ENCODE measurements at regions not wholly inside any gene's neighbourhood (a gene's known extent, or its start where the extent isn't known, plus 50 kb on each side); places are given as distances from the start of the nearest gene placed in this dataset.

GRCh38 chr5:153318556-153318955 is 171.9 kb upstream of the GRIA1 start:
- Mint-ChIP-seq H3K9me3 (no peaks in the 10 kb centered on the region), H3K36me3 (ENCODE audit: low read depth) (no peaks in the 10 kb centered on the region), H3K4me1 (no peaks in the 10 kb centered on the region), H3K27ac (no peak overlapping the region), H3K27me3 (ENCODE audit: low read depth) (no peaks in the 10 kb centered on the region), H3K4me3 (no peak overlapping the region)
- no peak for TF ChIP-seq CTCF (IDR thresholded peaks at IDR 0.05; ENCODE audit: unreplicated experiment in 3 of 3)

- H3K36me3 Mint-ChIP-seq (ENCODE audit: low read depth) = no peaks in the 10 kb centered on the region
- TF ChIP-seq CTCF (IDR thresholded peaks at IDR 0.05; ENCODE audit: unreplicated experiment in 3 of 3) = no peak
- no peak overlapping the region for H3K27ac Mint-ChIP-seq
- H3K4me1 Mint-ChIP-seq = no peaks in the 10 kb centered on the region
- no peaks in the 10 kb centered on the region for H3K9me3 Mint-ChIP-seq
- H3K27me3 Mint-ChIP-seq (ENCODE audit: low read depth) = no peaks in the 10 kb centered on the region
- no peak overlapping the region for H3K4me3 Mint-ChIP-seq
Observed at GRCh38 chr5:153321478-153321877, 169.0 kb upstream of the GRIA1 start.

GRCh38 chr5:153340139-153340538 is 150.3 kb upstream of the GRIA1 start:
- H3K4me1 Mint-ChIP-seq = no peaks in the 10 kb centered on the region
- no peaks in the 10 kb centered on the region for H3K9me3 Mint-ChIP-seq
- no peak overlapping the region for H3K27ac Mint-ChIP-seq
- no peak overlapping the region for H3K4me3 Mint-ChIP-seq
- no peak for TF ChIP-seq CTCF (IDR thresholded peaks at IDR 0.05; ENCODE audit: unreplicated experiment in 3 of 3)
- no peaks in the 10 kb centered on the region for H3K36me3 Mint-ChIP-seq (ENCODE audit: low read depth)
- peaks cover 5% of the 10 kb centered on the region for H3K27me3 Mint-ChIP-seq (ENCODE audit: low read depth)

DNA sequence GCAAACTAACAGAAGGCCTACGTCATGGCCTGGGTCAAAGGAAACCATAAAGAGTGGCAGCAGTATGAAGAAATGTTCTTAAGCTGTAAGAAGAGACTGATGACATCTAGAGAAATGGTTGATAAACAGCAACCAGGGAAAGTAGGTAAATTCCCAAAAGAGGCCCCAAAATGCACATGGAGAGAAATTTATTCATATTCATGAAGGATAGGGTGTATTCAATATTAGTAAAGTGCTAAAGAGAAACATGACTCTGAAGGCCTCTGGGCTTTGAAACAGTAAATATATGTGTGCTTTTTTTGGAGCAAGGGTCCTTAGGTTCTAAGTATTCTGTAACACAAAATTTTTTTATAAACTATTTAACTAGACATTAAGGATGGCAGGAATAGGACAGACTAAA is 149.7 kb upstream of the GRIA1 start:
- Mint-ChIP-seq H3K4me3 (no peak overlapping the region), H3K36me3 (ENCODE audit: low read depth) (no peaks in the 10 kb centered on the region), H3K27me3 (ENCODE audit: low read depth) (peaks cover 5% of the 10 kb centered on the region), H3K9me3 (no peaks in the 10 kb centered on the region), H3K27ac (no peak overlapping the region), H3K4me1 (no peaks in the 10 kb centered on the region)
- TF ChIP-seq CTCF (IDR thresholded peaks at IDR 0.05; ENCODE audit: unreplicated experiment in 3 of 3) = no peak

- TF ChIP-seq CTCF (IDR thresholded peaks at IDR 0.05; ENCODE audit: unreplicated experiment in 3 of 3) = no peak
Observed at GRCh38 chr5:153342487-153342886, 148.0 kb upstream of the GRIA1 start.

GRCh38 chr5:153347611-153348010 is 142.9 kb upstream of the GRIA1 start:
- no peak for TF ChIP-seq CTCF (IDR thresholded peaks at IDR 0.05; ENCODE audit: unreplicated experiment in 3 of 3)
- H3K36me3 Mint-ChIP-seq (ENCODE audit: low read depth) = no peaks in the 10 kb centered on the region
- peaks cover 25% of the 10 kb centered on the region for H3K27me3 Mint-ChIP-seq (ENCODE audit: low read depth)
- H3K4me1 Mint-ChIP-seq = peaks cover 9% of the 10 kb centered on the region
- H3K4me3 Mint-ChIP-seq = no peak overlapping the region
- no peak overlapping the region for H3K27ac Mint-ChIP-seq
- H3K9me3 Mint-ChIP-seq = no peaks in the 10 kb centered on the region

More at GRCh38 chr5:153342487-153342886, 148.0 kb upstream of the GRIA1 start:
- Mint-ChIP-seq H3K36me3 (ENCODE audit: low read depth) (no peaks in the 10 kb centered on the region), H3K4me3 (no peak overlapping the region), H3K27me3 (ENCODE audit: low read depth) (peaks cover 5% of the 10 kb centered on the region), H3K4me1 (no peaks in the 10 kb centered on the region), H3K9me3 (no peaks in the 10 kb centered on the region), H3K27ac (no peak overlapping the region)

Measured in nephron (organoid).